Ishikawa (cell line): ENCODE measurements at regions not wholly inside any gene's neighbourhood (a gene's known extent, or its start where the extent isn't known, plus 50 kb on each side); places are given as distances from the start of the nearest gene placed in this dataset.

Source experiments
- EP300 ChIP-seq: IDR thresholded peaks from 2 replicates; pipeline ENCODE4 v1.6.1; 2012; ENCODE audit warnings: borderline replicate concordance
- TEAD4 ChIP-seq: IDR thresholded peaks from 2 replicates; pipeline ENCODE4 v1.6.1; 2012
- YY1 ChIP-seq: IDR thresholded peaks from 2 replicates; pipeline ENCODE4 v1.6.1; 2012; ENCODE audit warnings: low read depth
- TF ChIP-seq, protein P1 (sequence below): IDR thresholded peaks from 2 replicates; pipeline ENCODE4 v1.6.1; 2012

DNA sequence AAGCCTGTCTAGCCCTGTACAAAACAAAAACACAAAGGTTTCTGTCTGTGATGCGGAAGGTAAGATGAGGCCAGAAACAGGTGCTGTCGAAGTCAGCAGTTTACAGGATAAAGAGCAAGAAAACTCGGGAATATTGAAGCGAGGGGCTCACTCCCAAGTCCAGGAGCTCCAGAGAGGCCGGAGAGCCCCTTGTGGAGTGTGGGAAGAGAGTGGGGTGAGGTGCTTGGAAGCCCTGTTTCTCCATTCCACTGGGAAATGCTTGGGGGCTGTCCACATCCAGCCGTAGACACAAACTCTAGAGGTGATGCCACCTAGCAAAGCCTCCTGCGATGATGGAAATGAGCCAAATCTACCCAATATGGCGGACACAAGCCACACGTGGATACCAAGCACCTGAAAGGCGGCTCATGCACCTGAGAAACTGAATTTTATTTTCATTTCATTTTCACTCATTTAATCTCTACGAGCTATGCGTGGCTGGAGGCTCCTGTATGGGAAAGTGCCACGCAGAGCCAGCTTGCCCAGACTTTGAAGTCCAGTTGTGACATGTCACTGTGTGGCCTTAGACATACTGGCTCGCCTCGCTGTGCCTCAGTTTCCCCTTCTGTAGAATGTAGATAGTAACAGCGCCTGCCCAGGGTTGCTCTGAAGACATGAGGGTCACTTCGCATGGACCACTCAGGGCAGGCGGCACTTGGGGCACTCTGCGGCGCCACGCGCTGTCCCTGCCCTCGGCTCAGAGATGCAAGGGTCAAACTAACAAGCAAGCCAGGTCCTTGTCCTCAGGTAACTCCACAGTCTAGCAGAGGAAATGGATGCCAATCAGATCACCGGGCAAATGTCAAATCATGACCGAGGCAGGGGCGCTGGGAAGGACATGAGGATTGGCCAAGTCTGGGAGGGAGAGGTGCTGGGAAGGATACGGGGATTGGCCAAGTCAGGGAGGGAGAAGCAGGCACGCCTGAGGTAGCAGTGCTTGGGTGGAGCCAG lies 684.7 kb downstream of the TBC1D22A start:
- TF ChIP-seq TEAD4: no peak
- TF ChIP-seq YY1: no peak
- TF ChIP-seq, protein P1, sequence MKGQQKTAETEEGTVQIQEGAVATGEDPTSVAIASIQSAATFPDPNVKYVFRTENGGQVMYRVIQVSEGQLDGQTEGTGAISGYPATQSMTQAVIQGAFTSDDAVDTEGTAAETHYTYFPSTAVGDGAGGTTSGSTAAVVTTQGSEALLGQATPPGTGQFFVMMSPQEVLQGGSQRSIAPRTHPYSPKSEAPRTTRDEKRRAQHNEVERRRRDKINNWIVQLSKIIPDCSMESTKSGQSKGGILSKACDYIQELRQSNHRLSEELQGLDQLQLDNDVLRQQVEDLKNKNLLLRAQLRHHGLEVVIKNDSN: no peak
- no peak for TF ChIP-seq EP300
